Gastroesophageal sphincter (tissue), 4 donors: ENCODE measurements at regions not wholly inside any gene's neighbourhood (a gene's known extent, or its start where the extent isn't known, plus 50 kb on each side); places are given as distances from the start of the nearest gene placed in this dataset.

Experiments used
- ATAC-seq: fragments of 150-250 bp; one replicate; pipeline ENCODE4 v1.9.1; 2016; ENCODE audit warnings: mild to moderate bottlenecking, moderate library complexity
- H3K27ac ChIP-seq, 4 donors: fragments of 200-600 bp; sonication (generic) in 3 of 4; 1 replicate in 3 of 4; 2 replicates in 1 of 4; pipeline ENCODE4 v1.5.1; 2016 to 2019
- H3K27me3 ChIP-seq: fragments of 200-600 bp; sonication (generic); one replicate; pipeline ENCODE4 v1.5.1; 2019
- H3K36me3 ChIP-seq, 2 donors: fragments of 200-600 bp; sonication (generic); one replicate each; pipeline ENCODE4 v1.5.1; 2019; ENCODE audit warnings: control low read depth in 1 of 2
- H3K4me1 ChIP-seq, 3 donors: fragments of 200-600 bp; sonication (generic); 1 replicate in 2 of 3; 2 replicates in 1 of 3; pipeline ENCODE4 v1.5.1; 2016 to 2019; ENCODE audit warnings: control low read depth in 2 of 3
- H3K4me3 ChIP-seq, 2 donors: fragments of 200-600 bp; sonication (generic); one replicate each; pipeline ENCODE4 v1.5.1; 2019; ENCODE audit warnings: mild to moderate bottlenecking in 1 of 2, moderate library complexity in 1 of 2
- H3K9me3 ChIP-seq, 3 donors: fragments of 200-600 bp; sonication (generic); one replicate each; pipeline ENCODE4 v1.5.1; 2017 to 2019; ENCODE audit warnings: control low read depth in 2 of 3
- EP300 ChIP-seq: sonication (generic); formaldehyde crosslinking; IDR thresholded peaks from one replicate; pipeline ENCODE4 v1.6.1; 2017; ENCODE audit warnings: antibody characterized with exemption, mild to moderate bottlenecking
- POLR2A ChIP-seq, 2 donors: fragments of 450-650 bp; IDR thresholded peaks; one replicate each; pipeline ENCODE4 v1.6.1; 2017; ENCODE audit warnings: antibody characterized with exemption in 2 of 2, mild to moderate bottlenecking in 2 of 2, moderate library complexity in 1 of 2
- POLR2AphosphoS5 ChIP-seq: sonication (generic); formaldehyde crosslinking; IDR thresholded peaks from one replicate; pipeline ENCODE4 v1.6.1; 2017; ENCODE audit warnings: antibody characterized with exemption
- WGBS, 2 donors: methylation state at CpG; one replicate each; pipeline ENCODE4 v1.1.5; 2018; ENCODE audit warnings: low coverage in 1 of 2; 5-methylcytosine and 5-hydroxymethylcytosine counted together
- TF ChIP-seq, protein P1 (sequence below), 4 experiments: fragments of 200-600 bp in 2 of 4; fragments of 450-650 bp in 2 of 4; sonication (generic) in 1 of 4; IDR thresholded peaks; one replicate each; pipeline ENCODE4 v1.5.1; 2017 to 2019; ENCODE audit warnings: antibody characterized with exemption in 4 of 4, mild to moderate bottlenecking in 2 of 4, moderate library complexity in 2 of 4

DNA sequence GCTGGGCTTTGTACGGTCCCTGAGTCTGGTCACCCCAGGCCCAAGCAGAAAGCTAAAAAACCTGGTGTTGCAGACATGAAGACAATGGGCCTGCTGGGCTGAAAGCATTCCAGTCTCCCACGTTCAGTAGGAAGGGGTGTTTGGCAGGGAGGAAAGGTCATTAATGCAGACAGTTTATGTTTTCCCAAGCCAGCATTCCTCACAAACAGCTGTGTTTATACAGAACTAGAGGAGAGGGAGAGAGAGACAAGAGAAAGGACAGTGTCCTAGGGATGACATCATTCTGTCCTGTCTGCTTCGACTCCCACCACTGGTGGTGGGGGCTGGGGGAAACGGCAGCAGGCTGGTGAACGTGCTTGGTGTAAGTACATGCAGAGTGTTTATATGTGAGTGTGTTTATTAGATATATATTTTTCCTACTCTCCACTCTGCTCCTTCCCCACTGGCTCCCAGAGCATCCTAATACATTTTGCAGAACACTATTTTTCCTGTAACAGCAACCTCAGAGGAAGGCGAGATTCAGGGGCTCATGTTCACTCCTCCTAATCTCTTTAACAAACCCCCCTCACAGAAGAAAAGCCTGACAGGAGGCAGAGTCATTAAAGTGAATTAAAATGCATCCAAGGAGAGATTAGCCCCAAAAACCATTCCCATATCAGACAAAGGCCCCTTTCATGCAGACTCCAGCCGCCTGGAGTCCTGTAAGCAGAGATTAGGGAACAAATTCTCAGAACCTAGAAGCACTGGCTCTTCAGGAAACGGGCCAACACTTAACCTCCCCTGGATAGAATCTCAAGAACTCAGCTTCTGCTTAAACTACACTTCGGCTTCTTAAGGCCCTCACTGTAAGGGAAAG, 380.4 kb downstream of the TNS1 start:
- no peak overlapping the region for H3K4me3 ChIP-seq
- H3K36me3 ChIP-seq: no peaks in the 10 kb centered on the region
- 18 to 21% methylated on average over 6 of the region's 9 CpGs for WGBS, 2 donors
- ATAC-seq: peak; percentile 56
- TF ChIP-seq POLR2AphosphoS5: peak; percentile 89
- TF ChIP-seq POLR2A (IDR thresholded peaks at IDR 0.05): no peak
- peaks cover 0 to 36% (median 20%) of the 10 kb centered on the region in 3 donors for H3K4me1 ChIP-seq
- peak overlapping the region in 3 of 4 donors; percentile 47 to 58 (median 48) for H3K27ac ChIP-seq
- no peaks in the 10 kb centered on the region for H3K9me3 ChIP-seq
- no peaks in the 10 kb centered on the region for H3K27me3 ChIP-seq

- Histone ChIP-seq H3K4me1 (peaks cover 0 to 42% (median 20%) of the 10 kb centered on the region in 3 donors), H3K4me3 (no peak overlapping the region), H3K9me3 (no peaks in the 10 kb centered on the region), H3K27ac (peak overlapping the region in 2 of 4 donors; percentile 47 to 58), H3K36me3 (no peaks in the 10 kb centered on the region), H3K27me3 (no peaks in the 10 kb centered on the region)
- TF ChIP-seq, protein P1, sequence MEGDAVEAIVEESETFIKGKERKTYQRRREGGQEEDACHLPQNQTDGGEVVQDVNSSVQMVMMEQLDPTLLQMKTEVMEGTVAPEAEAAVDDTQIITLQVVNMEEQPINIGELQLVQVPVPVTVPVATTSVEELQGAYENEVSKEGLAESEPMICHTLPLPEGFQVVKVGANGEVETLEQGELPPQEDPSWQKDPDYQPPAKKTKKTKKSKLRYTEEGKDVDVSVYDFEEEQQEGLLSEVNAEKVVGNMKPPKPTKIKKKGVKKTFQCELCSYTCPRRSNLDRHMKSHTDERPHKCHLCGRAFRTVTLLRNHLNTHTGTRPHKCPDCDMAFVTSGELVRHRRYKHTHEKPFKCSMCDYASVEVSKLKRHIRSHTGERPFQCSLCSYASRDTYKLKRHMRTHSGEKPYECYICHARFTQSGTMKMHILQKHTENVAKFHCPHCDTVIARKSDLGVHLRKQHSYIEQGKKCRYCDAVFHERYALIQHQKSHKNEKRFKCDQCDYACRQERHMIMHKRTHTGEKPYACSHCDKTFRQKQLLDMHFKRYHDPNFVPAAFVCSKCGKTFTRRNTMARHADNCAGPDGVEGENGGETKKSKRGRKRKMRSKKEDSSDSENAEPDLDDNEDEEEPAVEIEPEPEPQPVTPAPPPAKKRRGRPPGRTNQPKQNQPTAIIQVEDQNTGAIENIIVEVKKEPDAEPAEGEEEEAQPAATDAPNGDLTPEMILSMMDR (IDR thresholded peaks at IDR 0.05): no peak
- TF ChIP-seq POLR2AphosphoS5 (no peak), EP300 (no peak), POLR2A (IDR thresholded peaks at IDR 0.05) (no peak)
- WGBS, 2 donors: 40 to 67% methylated on average over 1 to 2 of the region's 2 CpGs
- ATAC-seq: no peak
These were observed 381.4 kb downstream of the TNS1 start for GRCh38 chr2:217621391-217621801.

DNA sequence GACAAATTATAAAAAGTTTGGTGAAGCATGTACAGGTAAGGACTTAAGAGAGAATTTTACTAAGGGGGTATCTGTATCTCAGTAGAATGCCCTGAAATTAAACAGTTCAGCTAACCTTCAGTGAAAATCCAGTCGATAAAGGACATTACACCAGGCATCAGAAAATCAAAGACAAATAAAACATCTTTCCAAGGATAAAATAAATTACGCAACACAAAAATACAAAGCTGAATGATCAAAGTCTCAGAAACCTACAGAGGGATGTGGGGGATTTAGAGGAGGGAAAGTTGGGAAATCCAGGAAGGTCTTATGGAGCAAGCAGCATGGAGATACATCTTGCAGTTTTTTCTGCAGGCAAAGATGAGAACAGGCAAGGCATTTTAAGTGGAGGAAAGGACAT, 384.1 kb downstream of the TNS1 start:
- Histone ChIP-seq H3K9me3 (no peaks in the 10 kb centered on the region), H3K27ac (no peak overlapping the region), H3K36me3 (no peaks in the 10 kb centered on the region), H3K4me1 (peaks cover 0 to 30% (median 13%) of the 10 kb centered on the region in 3 donors), H3K4me3 (no peak overlapping the region), H3K27me3 (no peaks in the 10 kb centered on the region)
- no peak for ATAC-seq
- TF ChIP-seq EP300 (no peak), POLR2AphosphoS5 (no peak), POLR2A (IDR thresholded peaks at IDR 0.05) (no peak)
- TF ChIP-seq, protein P1 (IDR thresholded peaks at IDR 0.05): no peak
- WGBS, 2 donors: 88 to 100% methylated on average over 2 of the region's 2 CpGs

DNA sequence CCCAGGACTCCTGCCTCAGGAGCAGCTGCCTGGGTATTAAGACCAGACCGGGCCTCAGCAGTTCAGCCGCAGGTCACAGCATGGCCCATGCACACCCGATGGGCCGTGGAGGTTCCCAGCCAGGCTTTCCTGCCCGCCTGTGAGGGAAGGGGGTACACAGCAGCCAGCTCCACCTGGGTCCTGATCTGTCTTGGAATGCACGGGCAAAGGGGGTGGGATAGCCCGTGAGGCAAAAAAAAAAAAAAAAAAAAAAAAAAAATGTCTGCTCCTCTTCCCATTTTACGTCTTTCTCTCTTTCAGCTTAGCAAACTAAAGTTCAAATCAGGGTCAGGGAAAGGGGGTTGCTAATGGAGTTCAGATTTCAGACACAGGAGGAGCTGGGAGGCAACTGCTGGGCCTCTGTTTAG, 385.2 kb downstream of the TNS1 start:
- Histone ChIP-seq H3K4me1 (peaks cover 0 to 23% (median 10%) of the 10 kb centered on the region in 3 donors), H3K27me3 (no peaks in the 10 kb centered on the region), H3K9me3 (no peaks in the 10 kb centered on the region), H3K36me3 (no peaks in the 10 kb centered on the region), H3K27ac (no peak overlapping the region), H3K4me3 (no peak overlapping the region)
- ATAC-seq: no peak
- WGBS, 2 donors: 66% methylated on average over 2 of the region's 8 CpGs; no CpG with 5 or more reads in 1 of the 2 donors
- TF ChIP-seq POLR2A (IDR thresholded peaks at IDR 0.05) (no peak), POLR2AphosphoS5 (no peak), EP300 (no peak)
- TF ChIP-seq, protein P1 (IDR thresholded peaks at IDR 0.05): no peak

DNA sequence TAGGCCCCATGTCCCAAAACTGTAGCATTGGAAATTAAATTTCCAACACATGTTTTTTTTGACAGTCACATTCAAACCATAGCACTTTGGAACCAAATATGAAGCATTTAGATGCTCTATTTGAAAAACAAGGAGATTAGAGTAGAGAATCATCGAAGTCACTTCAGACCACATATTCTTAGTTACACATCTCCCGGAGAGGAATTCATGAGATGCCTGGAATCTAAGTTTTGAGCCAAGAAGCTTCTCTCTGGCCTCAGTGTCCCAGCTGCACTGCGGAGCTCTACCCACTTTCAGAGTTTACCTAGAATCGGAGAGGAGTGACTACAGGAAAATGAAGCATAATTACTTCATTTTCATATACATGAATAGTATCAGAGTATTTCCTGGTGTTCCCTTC, 385.9 kb downstream of the TNS1 start:
- WGBS, 2 donors: 45 to 63% methylated on average over 4 of the region's 4 CpGs
- Histone ChIP-seq H3K27me3 (no peaks in the 10 kb centered on the region), H3K36me3 (no peaks in the 10 kb centered on the region), H3K4me3 (no peak overlapping the region), H3K9me3 (no peaks in the 10 kb centered on the region), H3K27ac (peak overlapping the region in 1 of 4 donors; percentile 15), H3K4me1 (peaks cover 0 to 16% (median 4%) of the 10 kb centered on the region in 3 donors)
- TF ChIP-seq, protein P1 (IDR thresholded peaks at IDR 0.05): no peak
- TF ChIP-seq EP300: no peak
- TF ChIP-seq POLR2AphosphoS5: no peak
- no peak for TF ChIP-seq POLR2A (IDR thresholded peaks at IDR 0.05)
- no peak for ATAC-seq
